GM19025 (cell line): ENCODE measurements at regions not wholly inside any gene's neighbourhood (a gene's known extent, or its start where the extent isn't known, plus 50 kb on each side); places are given as distances from the start of the nearest gene placed in this dataset.
"Not testable (repeated sequence)": the region's sequence is repeated elsewhere in the genome, so short reads cannot be mapped to it uniquely, and the experiment has no call there.

Source experiments
- ATAC-seq: cut with Tn5 transposase; IDR thresholded peaks from one replicate; pipeline ENCODE4 v1.9.1; 2021; ENCODE audit warnings: mild to moderate bottlenecking, low read depth, moderate library complexity; ENCODE audit not compliant: unreplicated experiment

DNA sequence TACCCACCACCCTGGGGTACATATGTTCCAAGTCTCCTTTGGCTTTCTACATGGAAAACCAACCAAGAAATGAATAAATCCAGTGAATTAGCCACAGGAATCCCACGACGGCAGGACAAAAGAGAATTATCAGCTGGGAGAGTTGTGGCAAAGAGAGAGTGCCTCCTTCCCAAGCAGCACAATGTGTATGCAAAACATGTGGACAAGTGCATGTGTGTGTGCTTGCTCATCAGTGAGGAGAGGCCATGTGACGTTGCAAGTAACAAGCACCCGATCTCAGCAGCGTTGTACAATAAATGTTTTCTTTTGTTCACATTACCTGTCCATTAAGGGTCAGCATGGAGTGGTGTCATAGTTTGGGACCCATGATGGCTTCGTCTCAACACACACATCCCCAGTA lies 50.0 kb upstream of the EMX2 start:
- ATAC-seq, result no peak

DNA sequence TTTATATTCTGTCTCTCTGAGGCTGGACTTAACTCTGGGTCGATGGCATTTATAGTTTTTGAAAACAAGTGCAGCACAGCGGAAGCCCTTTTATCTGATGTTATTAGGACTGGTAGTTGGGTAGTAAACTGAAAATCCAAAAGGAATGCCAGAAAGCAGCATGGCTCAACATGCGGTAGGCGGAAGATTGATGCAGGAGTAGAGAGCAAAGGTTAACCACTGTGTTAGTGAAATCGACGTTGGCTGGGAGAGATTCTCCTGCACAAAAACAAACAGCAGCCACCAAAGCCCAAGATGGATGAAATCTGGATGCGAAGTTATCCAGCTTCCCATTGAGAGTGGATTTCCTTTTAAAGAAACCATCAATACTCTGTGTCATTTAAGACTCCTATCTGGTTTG lies 54.5 kb upstream of the EMX2 start:
- ATAC-seq, result no peak

DNA sequence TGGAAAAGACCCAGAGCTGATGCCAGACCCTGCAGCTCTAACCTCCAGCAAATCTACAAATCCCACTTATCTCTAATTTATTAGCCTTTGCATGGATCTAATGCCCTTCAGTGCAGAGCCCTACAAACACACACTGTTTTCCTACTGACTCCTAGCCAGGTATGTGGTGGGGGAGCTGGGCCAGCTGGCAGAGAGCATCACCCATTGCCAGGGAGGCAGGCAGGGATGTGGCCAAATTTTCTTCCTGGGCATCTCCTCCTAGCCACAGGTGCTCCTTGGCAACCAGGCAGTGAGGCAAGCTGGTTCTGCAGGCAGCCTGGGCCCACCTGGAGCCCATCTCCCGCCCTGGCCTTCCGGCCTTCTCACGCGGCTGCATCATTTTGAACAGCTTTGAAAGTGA lies 55.9 kb upstream of the EMX2 start:
- no peak for ATAC-seq

DNA sequence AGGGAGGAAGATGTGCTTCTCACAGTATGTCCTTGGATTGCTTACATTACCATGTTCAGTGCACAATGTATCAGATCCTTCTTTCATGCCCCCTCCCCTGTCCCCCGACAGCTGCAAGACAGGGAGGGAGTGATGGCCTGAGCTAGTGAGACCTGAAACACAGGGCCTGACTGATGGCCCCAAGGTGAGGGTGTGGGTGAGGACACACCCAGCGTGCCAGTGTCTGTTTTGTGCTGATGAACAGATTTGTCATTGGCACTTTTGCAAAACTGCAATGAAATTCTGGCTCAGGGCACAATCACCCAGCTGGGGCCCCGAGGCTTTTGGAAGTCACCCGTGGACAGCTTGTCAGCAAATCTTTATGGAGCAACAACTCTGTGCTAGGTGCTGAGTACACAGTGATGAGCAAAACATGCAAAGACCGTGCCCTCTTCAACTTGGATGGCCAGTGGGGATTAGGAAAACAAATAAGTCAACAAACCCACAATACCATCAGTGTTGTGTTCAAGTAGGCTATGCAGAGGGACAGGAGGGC lies 59.4 kb upstream of the EMX2 start:
- no peak for ATAC-seq

DNA sequence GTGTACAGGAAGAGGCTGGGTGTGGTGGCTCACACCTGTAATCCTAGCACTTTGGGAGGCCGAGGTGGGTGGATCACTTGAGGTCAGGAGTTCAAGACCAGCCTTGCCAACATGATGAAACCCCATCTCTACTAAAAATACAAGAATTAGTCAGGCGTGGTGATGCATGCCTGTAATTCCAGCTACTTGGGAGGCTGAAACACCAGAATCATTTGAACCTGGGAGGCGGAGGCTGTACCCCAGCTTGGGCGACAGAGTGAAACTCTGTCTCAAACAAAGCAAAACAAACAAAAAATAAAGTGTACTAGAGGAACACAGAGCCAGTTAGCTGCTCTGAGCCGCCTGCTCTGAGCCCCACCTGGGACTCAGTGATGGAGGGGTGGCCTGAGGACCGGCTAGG lies 61.5 kb upstream of the EMX2 start:
- not testable (repeated sequence) for ATAC-seq

DNA sequence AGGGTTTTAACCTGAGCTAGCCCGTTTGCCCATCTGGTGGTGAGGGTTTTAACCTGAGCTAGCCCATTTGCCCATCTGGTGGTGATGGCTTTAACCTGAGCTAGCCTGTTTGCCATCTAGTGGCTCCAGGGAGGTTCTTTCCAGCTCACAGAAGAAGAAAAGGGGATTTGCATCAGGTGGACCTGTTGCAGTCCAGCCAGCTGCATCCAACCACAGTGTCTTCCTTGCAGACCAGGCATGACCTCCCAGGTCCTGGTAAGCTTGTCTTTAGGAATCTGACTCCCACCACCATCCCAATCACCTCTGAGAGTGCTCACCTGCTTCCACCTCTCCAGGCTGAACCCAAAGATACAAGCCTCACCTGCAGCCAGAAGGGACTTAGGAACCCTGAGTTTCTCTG lies 62.4 kb upstream of the EMX2 start:
- ATAC-seq, result no peak

DNA sequence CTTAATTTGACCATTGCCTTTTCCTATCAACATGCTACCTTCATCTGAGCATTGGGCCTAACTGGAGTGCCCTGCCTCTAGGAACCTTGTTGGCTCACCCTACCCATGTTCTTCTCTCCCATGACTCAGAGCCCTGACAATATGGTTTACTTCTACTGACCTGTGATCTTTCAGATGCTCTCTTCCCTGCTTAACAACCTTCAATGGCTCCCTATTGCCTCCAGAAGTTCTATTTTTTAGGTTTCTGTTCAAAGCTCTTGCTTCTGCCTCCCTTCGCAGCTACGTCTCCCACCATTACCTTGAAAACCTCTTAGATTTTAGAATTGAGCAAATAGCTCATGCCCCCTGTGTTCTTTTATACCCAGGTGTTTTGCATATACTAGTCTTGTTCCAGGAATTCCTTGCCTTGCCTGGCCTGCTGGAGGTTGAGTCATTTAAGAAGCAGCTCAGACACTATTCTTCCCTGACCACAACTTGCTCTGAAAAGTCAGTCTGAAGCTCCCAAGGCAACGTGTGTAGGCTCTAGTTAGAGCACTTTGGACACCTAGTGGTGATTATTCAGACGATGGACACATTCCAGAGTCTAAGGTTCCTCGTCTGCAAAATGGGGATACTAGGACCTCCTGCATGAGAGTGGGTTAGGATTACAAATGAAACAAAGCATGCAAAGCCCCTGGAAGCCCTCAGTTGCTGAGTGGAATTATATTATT lies 64.4 kb upstream of the EMX2 start:
- no peak for ATAC-seq

DNA sequence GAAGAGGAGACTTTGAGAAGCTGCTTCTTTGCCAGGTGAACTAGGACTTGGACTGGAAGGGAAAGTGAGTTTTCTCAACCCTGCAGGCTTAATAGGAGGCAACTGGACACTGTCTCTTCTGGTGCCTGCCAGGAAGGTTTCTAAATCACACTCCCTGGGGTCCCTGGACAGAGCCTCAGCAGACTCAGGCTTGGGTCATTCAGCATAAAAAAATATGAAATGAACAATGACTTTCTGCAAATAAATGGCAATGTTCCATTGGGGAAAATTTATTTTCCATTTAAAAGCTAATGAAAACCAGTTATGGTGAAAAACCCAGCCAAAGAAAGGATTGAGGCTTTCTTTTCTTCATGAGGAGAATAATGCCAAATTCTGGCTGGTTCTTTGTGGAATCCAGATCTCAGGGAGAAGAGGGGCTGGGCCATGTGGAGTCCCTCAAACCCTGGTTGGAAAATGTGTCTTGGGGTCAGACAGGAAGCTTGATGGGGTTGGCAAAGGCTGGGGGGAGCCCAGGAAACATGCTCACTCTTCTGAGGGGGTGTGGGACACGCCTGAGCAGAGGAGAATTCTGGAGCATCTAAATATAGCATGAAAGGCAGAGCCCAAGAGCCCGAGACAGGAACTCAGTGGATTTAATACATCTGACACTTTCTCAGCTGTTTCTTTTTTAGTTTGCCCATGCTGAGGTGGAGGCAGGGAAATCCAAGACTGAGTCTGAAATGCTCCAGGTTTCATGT lies 65.2 kb upstream of the EMX2 start:
- ATAC-seq, result no peak

DNA sequence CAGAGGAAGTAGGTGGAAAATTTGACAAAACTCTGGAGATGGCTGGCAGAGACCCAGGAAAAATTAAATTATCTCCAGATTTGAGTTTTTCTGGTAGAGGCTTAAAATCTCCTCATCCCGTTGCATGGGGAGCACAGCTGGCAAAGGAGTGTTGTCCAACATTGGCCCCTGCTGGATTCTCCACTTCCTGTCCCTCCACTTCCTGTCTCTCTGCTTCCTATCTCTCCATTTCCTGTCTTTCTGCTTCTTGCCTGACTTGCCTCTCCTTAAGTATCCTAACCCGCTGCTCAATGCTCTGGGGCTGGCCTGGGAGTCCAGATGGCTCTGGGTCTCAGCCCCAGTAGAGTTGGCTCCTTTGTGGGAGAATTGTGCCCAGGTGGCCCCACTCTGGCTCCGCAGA lies 65.8 kb upstream of the EMX2 start:
- no peak for ATAC-seq

DNA sequence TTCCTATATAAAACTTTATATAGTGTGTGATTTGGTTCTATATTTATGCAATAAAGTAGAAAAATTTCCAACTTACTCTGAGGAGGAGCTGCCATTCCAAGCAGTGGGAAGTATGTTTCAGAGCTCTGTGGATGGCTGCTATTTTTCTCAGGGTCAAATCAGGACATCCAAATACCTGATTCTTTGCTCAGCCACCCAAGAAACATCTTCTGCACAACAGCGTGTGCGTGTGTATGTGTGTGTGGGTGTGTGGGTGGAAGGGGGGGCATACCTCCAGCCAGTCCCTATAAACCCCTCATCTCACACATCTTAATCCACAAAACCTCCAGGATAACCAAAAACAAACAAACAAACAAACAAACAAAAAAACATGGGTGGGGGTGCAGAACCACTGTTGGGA lies 66.3 kb upstream of the EMX2 start:
- ATAC-seq, result no peak

DNA sequence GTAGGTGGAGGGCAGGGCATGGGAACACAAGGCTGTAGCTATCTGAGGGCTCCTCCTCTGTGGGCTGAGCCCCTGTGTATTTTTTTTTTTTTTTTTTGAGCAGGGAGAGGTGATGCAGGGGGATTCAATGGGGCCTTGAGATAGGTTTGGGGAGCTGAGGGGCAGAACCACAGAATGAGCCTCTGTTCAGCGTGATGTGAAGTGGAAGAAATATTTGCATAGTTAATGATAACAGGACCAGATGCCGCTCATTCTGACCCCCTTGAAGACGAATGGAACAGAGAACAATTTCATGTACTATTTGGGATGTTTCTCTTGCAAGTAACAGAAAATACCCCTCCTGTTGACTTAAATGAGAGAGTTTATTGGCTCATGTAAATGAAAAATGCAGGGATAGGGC lies 69.7 kb upstream of the EMX2 start:
- ATAC-seq, result peak; percentile 77

DNA sequence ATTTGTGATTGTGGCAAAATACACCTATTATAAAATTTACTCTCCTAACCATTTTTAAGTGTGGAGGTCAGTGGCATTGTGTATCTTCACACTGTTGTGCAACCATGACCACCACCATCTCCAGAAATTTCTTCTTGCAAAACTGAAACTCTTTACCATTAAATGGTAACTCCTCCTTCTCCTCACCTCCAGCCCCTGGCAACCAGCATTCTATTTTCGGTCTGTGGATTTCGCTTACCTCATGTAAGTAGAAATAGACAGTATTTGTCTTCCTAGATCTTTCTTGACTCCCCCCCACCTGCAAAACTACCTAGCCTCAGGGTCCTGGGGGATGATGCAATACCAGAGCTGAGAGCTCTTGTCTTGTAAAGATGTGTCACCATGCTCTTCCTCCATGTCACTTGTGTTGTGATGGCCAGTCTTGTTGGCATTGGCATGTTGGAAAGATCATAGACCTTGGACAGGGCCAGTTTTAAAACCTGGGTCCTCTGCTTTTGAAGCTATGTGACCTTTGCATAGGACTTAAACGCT lies 71.1 kb upstream of the EMX2 start:
- no peak for ATAC-seq

DNA sequence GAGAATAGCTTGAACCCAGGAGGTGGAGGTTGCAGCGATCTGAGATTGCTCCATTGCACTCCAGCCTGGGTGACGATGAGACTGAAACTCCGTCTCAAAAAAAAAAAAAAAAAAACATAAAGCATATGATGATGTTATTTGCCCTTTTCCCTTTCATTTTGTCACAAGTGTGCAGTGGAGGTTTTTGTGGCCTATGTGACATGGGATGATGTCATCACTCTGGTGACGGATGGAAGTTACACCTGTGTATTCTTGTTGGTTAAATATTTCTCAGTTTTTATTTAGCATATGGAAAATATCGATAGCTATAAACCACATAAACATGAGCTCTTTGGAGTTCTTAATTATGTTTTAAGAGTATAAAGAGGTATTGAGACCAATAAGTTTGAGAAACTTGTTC lies 71.8 kb upstream of the EMX2 start:
- ATAC-seq, result no peak

DNA sequence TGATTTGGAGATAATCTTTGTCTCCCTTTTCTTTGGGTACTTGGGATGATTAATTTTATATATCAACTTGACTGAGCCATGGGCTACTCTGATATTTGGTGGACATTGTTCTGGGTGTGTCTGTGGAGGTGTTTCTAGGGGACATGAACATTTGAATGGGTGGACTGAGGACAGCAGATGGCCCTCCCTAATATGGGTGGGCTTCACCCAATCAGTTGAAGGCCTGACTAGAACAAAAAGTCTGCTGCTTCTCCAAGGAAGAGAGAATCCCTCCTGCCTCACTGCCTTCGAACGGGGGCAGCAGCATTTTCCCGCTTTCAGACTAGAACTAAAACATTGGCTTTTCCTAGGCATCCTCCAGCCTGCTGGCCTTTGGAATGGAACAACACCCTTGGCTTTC lies 73.9 kb upstream of the EMX2 start:
- ATAC-seq, result no peak

DNA sequence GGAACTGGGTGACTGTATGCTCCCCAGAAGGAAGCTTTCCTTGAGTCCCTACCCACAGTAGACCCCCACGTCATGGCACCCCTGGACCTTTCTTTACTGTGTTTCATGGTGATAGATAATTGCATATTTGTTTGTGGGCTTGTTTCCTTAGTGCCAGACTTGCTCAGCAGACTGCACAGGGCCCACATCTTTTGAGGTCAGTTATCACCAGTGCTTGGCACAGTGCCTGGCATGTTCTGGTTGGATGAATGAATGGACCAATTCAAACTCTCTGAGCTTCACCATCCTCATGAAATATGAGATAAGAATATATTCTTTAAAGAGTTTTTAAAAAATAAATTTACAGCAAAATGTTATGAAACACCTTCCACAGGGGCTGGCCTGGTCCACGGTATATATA lies 78.4 kb upstream of the EMX2 start:
- ATAC-seq, result no peak

DNA sequence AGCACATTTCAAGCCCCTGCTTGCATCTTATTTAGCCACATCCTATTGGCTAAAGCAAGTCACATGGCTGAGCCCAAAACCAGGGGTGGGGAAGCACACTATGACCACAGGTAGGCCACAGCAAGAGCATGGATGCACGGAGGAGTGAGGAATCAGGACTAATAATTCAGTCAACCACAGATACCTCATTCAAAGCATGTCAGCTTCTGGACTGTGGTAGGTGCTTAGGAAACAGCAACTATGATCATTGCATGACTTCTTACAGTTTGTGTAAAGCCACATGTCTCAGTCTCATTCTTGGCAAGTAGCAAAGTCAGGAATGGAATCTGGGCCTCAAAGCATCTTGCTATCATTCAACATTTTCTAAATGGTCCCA lies 79.0 kb upstream of the EMX2 start:
- no peak for ATAC-seq

DNA sequence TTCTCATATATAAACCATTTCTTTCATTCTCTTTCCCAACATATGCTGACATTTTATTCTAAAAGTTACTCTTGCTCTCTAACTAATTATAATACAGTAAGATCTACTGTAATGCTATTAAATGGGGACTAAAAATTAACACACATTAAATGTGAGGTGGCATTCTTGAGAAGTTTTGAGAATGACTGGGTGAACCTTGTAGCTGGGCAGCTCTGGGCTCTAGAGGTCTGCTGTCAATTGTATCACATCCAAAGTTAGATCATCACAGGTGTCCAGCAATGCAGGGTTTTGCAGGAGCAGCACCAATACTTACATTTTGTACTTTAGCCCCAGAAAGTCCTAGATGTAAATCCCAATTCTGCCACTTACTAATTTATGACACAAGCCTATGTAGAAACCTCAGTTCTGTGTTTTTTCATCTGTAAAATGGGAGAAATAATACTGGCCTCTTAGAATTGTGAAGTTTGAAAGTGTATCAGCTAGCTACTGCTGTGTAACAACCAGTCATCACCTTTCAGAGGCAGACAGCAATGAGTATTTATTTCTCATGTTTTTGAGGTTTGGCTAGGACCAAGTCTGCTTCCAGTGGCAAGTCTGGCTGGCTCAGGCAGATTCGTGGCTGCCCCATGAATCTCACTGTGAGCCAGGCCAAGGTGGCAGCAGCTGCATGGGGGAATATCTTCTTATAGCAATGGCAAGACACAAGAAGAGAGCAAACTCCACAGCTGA lies 79.6 kb upstream of the EMX2 start:
- no peak for ATAC-seq

DNA sequence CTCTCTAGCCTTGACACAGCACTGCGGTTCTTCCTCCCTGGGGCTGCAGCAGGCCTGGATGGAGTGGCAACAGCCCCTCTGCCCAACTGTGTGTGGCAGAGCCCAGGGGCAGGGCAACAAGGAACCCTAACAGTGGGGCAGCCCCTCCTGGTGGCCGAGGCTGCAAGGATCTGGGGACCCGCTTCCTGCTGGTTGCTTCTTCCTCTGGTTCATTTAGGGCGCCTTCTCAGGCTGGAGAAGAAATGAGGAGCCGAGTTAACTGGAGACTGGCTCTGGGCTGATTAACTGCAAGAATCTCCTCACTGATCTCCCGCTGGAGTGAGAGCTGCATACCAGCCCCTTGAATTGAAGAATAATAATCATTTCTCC lies 80.1 kb upstream of the EMX2 start:
- ATAC-seq, result no peak

DNA sequence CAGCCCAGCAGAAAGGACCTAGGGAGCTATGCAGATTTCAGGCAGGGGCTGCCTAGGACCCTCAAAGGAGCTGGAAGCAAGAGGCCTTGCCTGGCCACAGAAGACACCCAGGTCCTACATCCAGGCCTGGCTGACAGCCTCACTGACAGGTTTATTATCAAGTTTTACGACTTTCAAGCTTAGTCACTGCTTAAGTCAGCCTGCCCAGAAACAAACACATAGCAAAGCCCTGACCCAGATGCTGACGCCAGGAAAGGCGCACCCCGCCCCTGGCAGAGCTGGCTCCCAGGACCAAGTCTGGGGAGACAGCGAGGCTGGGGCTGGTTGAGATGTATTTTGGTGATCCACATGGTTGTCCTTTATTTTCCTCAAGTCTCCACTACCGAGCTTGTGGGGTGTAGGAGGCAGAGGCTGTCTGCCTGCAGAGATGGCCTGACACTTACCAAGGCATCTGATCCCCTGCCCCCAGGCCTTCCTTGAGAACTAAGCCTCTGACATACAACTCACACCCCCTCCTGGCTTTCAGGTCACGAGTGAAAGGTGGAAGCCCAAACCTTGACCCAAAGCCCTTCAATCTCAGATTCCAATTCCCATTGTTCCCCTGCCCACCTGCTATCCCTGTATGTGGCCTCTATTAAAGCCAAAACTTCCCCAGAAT lies 80.7 kb upstream of the EMX2 start:
- no peak for ATAC-seq

DNA sequence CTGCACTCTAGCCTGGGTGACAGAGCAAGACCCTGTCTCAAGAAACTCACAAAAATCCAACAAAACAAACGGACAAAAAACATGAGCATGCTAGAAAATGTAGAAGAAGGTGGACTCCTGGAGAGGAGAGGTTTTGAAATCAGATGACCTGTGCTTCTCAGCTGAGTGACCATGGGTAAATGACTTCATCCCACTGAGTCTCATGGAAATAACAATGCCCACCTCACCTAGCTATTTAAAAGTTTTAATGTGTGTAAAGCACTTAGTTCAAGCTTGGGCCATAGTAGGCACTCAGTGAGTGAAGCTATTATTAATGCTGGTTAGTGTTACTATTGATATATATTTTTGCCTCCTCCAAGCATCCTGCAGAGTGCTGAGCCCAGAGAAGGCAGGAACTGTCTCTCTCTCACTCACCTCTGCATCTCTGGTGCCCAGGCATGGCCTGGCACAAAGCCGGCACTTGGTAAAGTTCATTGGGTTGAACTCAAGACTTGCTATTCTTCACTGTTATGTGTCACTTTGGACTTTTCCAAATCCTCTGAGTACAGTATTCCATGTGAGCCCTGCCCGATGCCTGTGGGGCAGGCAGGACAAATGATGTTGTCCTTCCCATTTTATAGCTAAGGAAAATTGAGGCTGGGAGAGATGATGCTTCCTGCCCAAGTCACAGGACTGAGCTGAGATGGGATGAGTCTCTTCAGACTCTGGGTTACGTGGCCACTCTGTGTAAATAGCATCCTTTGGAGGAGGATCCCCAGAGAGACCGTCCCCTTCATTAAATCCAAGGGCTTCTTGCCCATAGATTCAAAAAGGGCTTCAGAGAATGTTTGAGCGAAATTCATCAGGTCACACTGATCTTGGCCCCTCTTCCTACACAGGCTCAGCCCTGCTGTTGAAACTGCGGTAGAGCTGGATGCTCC lies 81.4 kb upstream of the EMX2 start:
- no peak for ATAC-seq
